HepG2 (cell line): ENCODE measurements at regions not wholly inside any gene's neighbourhood (a gene's known extent, or its start where the extent isn't known, plus 50 kb on each side); places are given as distances from the start of the nearest gene placed in this dataset.

Source experiments
- ATAC-seq: fragments of 200-7000 bp; cut with Tn5 transposase; 3 replicates; pipeline ENCODE4 v1.9.1; 2020; ENCODE audit warnings: mild to moderate bottlenecking, moderate library complexity
- BruUV-seq: library from RNA; stranded (reverse); fragments of 400-500 nt; replicated peaks from 2 replicates; lab custom pipeline; 2021; lab: Mats Ljungman, UMichigan
- CTCF ChIA-PET: fragments of 300-600 bp; formaldehyde crosslinking; extraction: SDS; loops from one replicate; lab custom pipeline; 2021; ENCODE audit warnings: low total read pairs, inconsistent platforms, low intra/inter-chr PET ratio; lab: Yijun Ruan, JAX
- POLR2A ChIA-PET: fragments of 350-600 bp; sonication (Branson Sonifier 250); formaldehyde crosslinking; loops from one replicate; lab custom pipeline; 2020; ENCODE audit warnings: antibody characterized with exemption, inconsistent platforms; lab: Yijun Ruan, JAX
- DNase-seq: peaks from one replicate; pipeline ENCODE4 v3.0.0-alpha.2; 2015; ENCODE audit warnings: low spot score
- FAIRE-seq: peaks from 3 replicates; lab custom pipeline; 2011; peaks lifted over from hg19 to GRCh38; lab: Jason Lieb, UNC
- H2AFZ ChIP-seq: one replicate; pipeline ENCODE4 v1.6.1; 2011; ENCODE audit warnings: low read length, inconsistent platforms
- H3K27ac ChIP-seq: fragments of 300-600 bp; 3 replicates; pipeline ENCODE4 v1.8.0; 2011; ENCODE audit warnings: mixed run types, mild to moderate bottlenecking, mixed read lengths, low read length, inconsistent platforms; ENCODE audit not compliant: insufficient read depth; ENCODE audit errors: extremely low read length
- H3K27me3 ChIP-seq, 2 experiments: fragments of 200-600 bp in 1 of 2; 2 replicates in 1 of 2; 3 replicates in 1 of 2; pipeline versions ENCODE4 v1.6.0 to v1.8.0; 2011; ENCODE audit warnings: low read length in 2 of 2, mild to moderate bottlenecking in 2 of 2, moderate library complexity in 2 of 2, inconsistent platforms in 1 of 2; ENCODE audit not compliant: insufficient read depth in 2 of 2, control insufficient read depth in 1 of 2
- H3K36me3 ChIP-seq, 2 experiments: fragments of 200-600 bp in 1 of 2; replicated peaks in 1 of 2; 2 replicates in 1 of 2; 3 replicates in 1 of 2; pipeline versions ENCODE4 v1.5.1 to v1.8.0; 2011; ENCODE audit warnings: low read length in 2 of 2, inconsistent platforms in 1 of 2; ENCODE audit not compliant: insufficient read depth in 2 of 2, control insufficient read depth in 1 of 2
- H3K4me1 ChIP-seq: 2 replicates; pipeline ENCODE4 v1.5.1; 2012; ENCODE audit warnings: low read length, inconsistent platforms; ENCODE audit not compliant: insufficient read depth
- H3K4me2 ChIP-seq: 2 replicates; pipeline ENCODE4 v1.6.0; 2011; ENCODE audit warnings: low read depth, low read length, inconsistent platforms
- H3K4me3 ChIP-seq, 3 experiments: fragments of 200-600 bp in 1 of 3; sonication (generic), shearing (Covaris generic) in 1 of 3; replicated peaks in 1 of 3; 2 replicates each; pipeline ENCODE4 v1.5.1; 2011 to 2016; ENCODE audit warnings: low read length in 3 of 3, inconsistent platforms in 2 of 3, low read depth in 2 of 3, mild to moderate bottlenecking in 2 of 3, control low read depth in 1 of 3, mixed read lengths in 1 of 3; ENCODE audit not compliant: insufficient read depth in 1 of 3
- H3K79me2 ChIP-seq: one replicate; pipeline ENCODE4 v1.6.1; 2011; ENCODE audit warnings: low read length, inconsistent platforms; ENCODE audit not compliant: insufficient read depth
- H3K9ac ChIP-seq: 2 replicates; pipeline ENCODE4 v1.6.0; 2011; ENCODE audit warnings: mild to moderate bottlenecking, low read depth, low read length, inconsistent platforms; ENCODE audit not compliant: insufficient read depth
- H3K9me3 ChIP-seq: 2 replicates; pipeline ENCODE4 v1.5.1; 2012; ENCODE audit warnings: mild to moderate bottlenecking, low read length
- H4K20me1 ChIP-seq: 2 replicates; pipeline ENCODE4 v1.6.0; 2011; ENCODE audit warnings: inconsistent platforms, mild to moderate bottlenecking, low read length, moderate library complexity; ENCODE audit not compliant: insufficient read depth
- MAF1 ChIP-seq: sonication (generic); formaldehyde crosslinking; IDR thresholded peaks from 2 replicates; pipeline ENCODE4 v1.5.0; 2020; ENCODE audit warnings: missing genetic modification reagents, borderline replicate concordance
- NR2F2 ChIP-seq: IDR thresholded peaks from 2 replicates; pipeline ENCODE4 v1.6.1; 2012; ENCODE audit warnings: low read depth, inconsistent platforms, borderline replicate concordance
- STAG1 ChIP-seq: sonication (generic); formaldehyde crosslinking; IDR thresholded peaks from 2 replicates; pipeline ENCODE4 v1.4.0; 2020; ENCODE audit warnings: missing genetic modification reagents
- THAP11 ChIP-seq: IDR thresholded peaks from 2 replicates; pipeline ENCODE4 v1.6.1; 2016; ENCODE audit warnings: missing biosample characterization, missing genetic modification reagents
- ZNF446 ChIP-seq: sonication (generic); formaldehyde crosslinking; IDR thresholded peaks from 2 replicates; pipeline ENCODE4 v1.5.0; 2020; ENCODE audit warnings: mild to moderate bottlenecking, missing genetic modification reagents
- ZNF724P ChIP-seq: sonication (generic); formaldehyde crosslinking; IDR thresholded peaks from 2 replicates; pipeline ENCODE4 v1.8.0; 2022; ENCODE audit warnings: missing genetic modification reagents, borderline replicate concordance
- WGBS: methylation state at CpG from one replicate; pipeline ENCODE4 v1.1.6; 2017; ENCODE audit warnings: low lambda C conversion rate; 5-methylcytosine and 5-hydroxymethylcytosine counted together
- in situ Hi-C: cut with HindIII; loops from 2 replicates; pipeline ENCODE4 v1.10.0; 2017; ENCODE audit warnings: low pct_unique_long_range_greater_than_20kb; ENCODE audit not compliant: extremely low pct_ligation_motif_present
- intact Hi-C: fragments of 100-400 bp; cut with micrococcal nuclease; formaldehyde crosslinking; loops from one replicate; pipeline ENCODE4 v1.10.0; 2022; ENCODE audit not compliant: unreplicated experiment
- TF ChIP-seq, protein P1 (sequence below): sonication (generic); formaldehyde crosslinking; conservative IDR thresholded peaks from 2 replicates; pipeline ENCODE4 v1.4.0; 2020; ENCODE audit warnings: missing genetic modification reagents
- TF ChIP-seq, protein P2 (sequence below): sonication (generic); formaldehyde crosslinking; IDR thresholded peaks from 2 replicates; pipeline ENCODE4 v1.4.0; 2020; ENCODE audit warnings: mild to moderate bottlenecking, missing genetic modification reagents

DNA sequence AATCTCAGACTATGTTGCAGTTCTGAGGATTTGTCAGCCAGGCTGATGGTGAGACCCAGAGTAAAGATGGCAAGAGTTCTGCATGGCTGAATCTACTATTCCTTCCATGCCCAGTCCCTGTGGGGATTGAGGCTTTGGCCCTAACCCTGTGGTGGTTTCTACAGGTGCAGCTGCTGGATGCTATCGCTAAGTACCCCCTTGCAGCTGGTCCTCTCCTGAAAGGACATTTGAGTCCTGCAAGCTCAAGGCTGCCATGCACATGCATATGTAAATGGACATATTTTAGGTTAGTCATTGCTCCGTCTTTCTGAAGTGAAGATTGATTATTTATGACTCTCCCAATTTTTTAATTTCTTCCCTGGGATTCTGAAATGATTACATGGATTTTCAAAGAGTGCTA is 1122.2 kb upstream of the CELF2 start:
- TF ChIP-seq, protein P1, sequence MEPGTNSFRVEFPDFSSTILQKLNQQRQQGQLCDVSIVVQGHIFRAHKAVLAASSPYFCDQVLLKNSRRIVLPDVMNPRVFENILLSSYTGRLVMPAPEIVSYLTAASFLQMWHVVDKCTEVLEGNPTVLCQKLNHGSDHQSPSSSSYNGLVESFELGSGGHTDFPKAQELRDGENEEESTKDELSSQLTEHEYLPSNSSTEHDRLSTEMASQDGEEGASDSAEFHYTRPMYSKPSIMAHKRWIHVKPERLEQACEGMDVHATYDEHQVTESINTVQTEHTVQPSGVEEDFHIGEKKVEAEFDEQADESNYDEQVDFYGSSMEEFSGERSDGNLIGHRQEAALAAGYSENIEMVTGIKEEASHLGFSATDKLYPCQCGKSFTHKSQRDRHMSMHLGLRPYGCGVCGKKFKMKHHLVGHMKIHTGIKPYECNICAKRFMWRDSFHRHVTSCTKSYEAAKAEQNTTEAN (CRISPR knock-in tag) = no peak
- TF ChIP-seq MAF1 (CRISPR knock-in tag) = no peak
- TF ChIP-seq, protein P2, sequence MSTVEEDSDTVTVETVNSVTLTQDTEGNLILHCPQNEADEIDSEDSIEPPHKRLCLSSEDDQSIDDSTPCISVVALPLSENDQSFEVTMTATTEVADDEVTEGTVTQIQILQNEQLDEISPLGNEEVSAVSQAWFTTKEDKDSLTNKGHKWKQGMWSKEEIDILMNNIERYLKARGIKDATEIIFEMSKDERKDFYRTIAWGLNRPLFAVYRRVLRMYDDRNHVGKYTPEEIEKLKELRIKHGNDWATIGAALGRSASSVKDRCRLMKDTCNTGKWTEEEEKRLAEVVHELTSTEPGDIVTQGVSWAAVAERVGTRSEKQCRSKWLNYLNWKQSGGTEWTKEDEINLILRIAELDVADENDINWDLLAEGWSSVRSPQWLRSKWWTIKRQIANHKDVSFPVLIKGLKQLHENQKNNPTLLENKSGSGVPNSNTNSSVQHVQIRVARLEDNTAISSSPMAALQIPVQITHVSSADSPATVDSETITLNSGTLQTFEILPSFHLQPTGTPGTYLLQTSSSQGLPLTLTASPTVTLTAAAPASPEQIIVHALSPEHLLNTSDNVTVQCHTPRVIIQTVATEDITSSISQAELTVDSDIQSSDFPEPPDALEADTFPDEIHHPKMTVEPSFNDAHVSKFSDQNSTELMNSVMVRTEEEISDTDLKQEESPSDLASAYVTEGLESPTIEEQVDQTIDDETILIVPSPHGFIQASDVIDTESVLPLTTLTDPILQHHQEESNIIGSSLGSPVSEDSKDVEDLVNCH = no peak
- no peak for TF ChIP-seq STAG1
- TF ChIP-seq NR2F2 = no peak
- no peak for TF ChIP-seq ZNF446 (CRISPR knock-in tag)
- TF ChIP-seq THAP11 (CRISPR knock-in tag) = no peak
- TF ChIP-seq ZNF724P (CRISPR knock-in tag) = no peak
- no peaks in the 10 kb centered on the region for H3K79me2 ChIP-seq
- no peak for DNase-seq
- BruUV-seq = no TSS peak
- H2AFZ ChIP-seq = no peak overlapping the region
- H3K27ac ChIP-seq = no peak overlapping the region
- no peaks in the 10 kb centered on the region for H3K4me1 ChIP-seq
- 4% methylated on average over 1 of the region's 2 CpGs for WGBS
- no peak overlapping the region for H3K4me2 ChIP-seq
- H3K36me3 ChIP-seq = no peaks in the 10 kb centered on the region
- no peaks in the 10 kb centered on the region for H3K27me3 ChIP-seq
- no peaks in the 10 kb centered on the region for H4K20me1 ChIP-seq
- ATAC-seq = no peak
- ChIA-PET POLR2A (no interaction called here), CTCF (no interaction called here)
- in situ Hi-C loops (no loop called here), intact Hi-C loops (no loop called here)
- no peak overlapping the region for H3K9ac ChIP-seq
- no peak overlapping the region for H3K4me3 ChIP-seq
- FAIRE-seq = no peak
- H3K9me3 ChIP-seq = peaks cover 87% of the 10 kb centered on the region
